SK-N-SH treated with all-trans-retinoic acid at 6 μM for 48 hours (cell line): ENCODE measurements at regions not wholly inside any gene's neighbourhood (a gene's known extent, or its start where the extent isn't known, plus 50 kb on each side); places are given as distances from the start of the nearest gene placed in this dataset.

ENCODE experiments used
- GLIS3 ChIP-seq: fragments of 250-450 bp; sonication (Bioruptor Pico); IDR thresholded peaks from 2 replicates; pipeline ENCODE4 v1.5.0; 2020; ENCODE audit warnings: mild to moderate bottlenecking, moderate library complexity
- PATZ1 ChIP-seq: fragments of 250-450 bp; sonication (Bioruptor Pico); IDR thresholded peaks from 2 replicates; pipeline ENCODE4 v1.8.0; 2020; ENCODE audit warnings: mild to moderate bottlenecking, moderate library complexity, borderline replicate concordance
- TCF4 ChIP-seq: fragments of 250-450 bp; sonication (Bioruptor Pico); IDR thresholded peaks from 2 replicates; pipeline ENCODE4 v1.8.0; 2021; ENCODE audit warnings: mild to moderate bottlenecking, moderate library complexity, borderline replicate concordance
- TOX ChIP-seq: fragments of 250-450 bp; sonication (Bioruptor Pico); IDR thresholded peaks from 2 replicates; pipeline ENCODE4 v1.8.0; 2021; ENCODE audit warnings: mild to moderate bottlenecking, moderate library complexity, borderline replicate concordance
- ZC3H10 ChIP-seq: fragments of 250-450 bp; sonication (Bioruptor Pico); IDR thresholded peaks from 2 replicates; pipeline ENCODE4 v1.5.1; 2021; ENCODE audit warnings: mild to moderate bottlenecking, moderate library complexity
- ZFP3 ChIP-seq: fragments of 250-450 bp; sonication (Bioruptor Pico); IDR thresholded peaks from 2 replicates; pipeline ENCODE4 v1.5.0; 2020; ENCODE audit warnings: mild to moderate bottlenecking, moderate library complexity
- ZFP30 ChIP-seq: fragments of 450-650 bp; formaldehyde crosslinking; IDR thresholded peaks from 2 replicates; pipeline ENCODE4 v1.5.0; 2022; ENCODE audit warnings: mild to moderate bottlenecking, moderate library complexity
- ZNF70 ChIP-seq: fragments of 450-650 bp; formaldehyde crosslinking; IDR thresholded peaks from 2 replicates; pipeline ENCODE4 v1.5.0; 2020; ENCODE audit warnings: mild to moderate bottlenecking, moderate library complexity
- TF ChIP-seq, protein P1 (sequence below): fragments of 250-450 bp; sonication (Bioruptor Pico); IDR thresholded peaks from 2 replicates; pipeline ENCODE4 v1.5.1; 2020; ENCODE audit warnings: low read depth, mild to moderate bottlenecking, moderate library complexity

GRCh38 chr18:71021030-71021362 lies 732.2 kb downstream of the SOCS6 start:
- TF ChIP-seq PATZ1 (CRISPR knock-in tag) (no peak), TCF4 (CRISPR knock-in tag) (no peak), ZNF70 (CRISPR knock-in tag) (no peak), ZC3H10 (CRISPR knock-in tag) (no peak), ZFP30 (CRISPR knock-in tag) (no peak), ZFP3 (CRISPR knock-in tag) (no peak), GLIS3 (CRISPR knock-in tag) (no peak), TOX (CRISPR knock-in tag) (no peak)
- TF ChIP-seq, protein P1, sequence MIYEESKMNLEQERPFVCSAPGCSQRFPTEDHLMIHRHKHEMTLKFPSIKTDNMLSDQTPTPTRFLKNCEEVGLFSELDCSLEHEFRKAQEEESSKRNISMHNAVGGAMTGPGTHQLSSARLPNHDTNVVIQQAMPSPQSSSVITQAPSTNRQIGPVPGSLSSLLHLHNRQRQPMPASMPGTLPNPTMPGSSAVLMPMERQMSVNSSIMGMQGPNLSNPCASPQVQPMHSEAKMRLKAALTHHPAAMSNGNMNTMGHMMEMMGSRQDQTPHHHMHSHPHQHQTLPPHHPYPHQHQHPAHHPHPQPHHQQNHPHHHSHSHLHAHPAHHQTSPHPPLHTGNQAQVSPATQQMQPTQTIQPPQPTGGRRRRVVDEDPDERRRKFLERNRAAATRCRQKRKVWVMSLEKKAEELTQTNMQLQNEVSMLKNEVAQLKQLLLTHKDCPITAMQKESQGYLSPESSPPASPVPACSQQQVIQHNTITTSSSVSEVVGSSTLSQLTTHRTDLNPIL (CRISPR knock-in tag): no peak
